GM19023 (cell line): ENCODE measurements at regions not wholly inside any gene's neighbourhood (a gene's known extent, or its start where the extent isn't known, plus 50 kb on each side); places are given as distances from the start of the nearest gene placed in this dataset.

Experiments
- ATAC-seq: cut with Tn5 transposase; IDR thresholded peaks from one replicate; pipeline ENCODE4 v1.9.1; 2021; ENCODE audit warnings: mild to moderate bottlenecking, moderate library complexity; ENCODE audit not compliant: unreplicated experiment

- no peak for ATAC-seq
Measured at GRCh38 chr13:34842466-34842865, 99.6 kb upstream of the NBEA start.

DNA sequence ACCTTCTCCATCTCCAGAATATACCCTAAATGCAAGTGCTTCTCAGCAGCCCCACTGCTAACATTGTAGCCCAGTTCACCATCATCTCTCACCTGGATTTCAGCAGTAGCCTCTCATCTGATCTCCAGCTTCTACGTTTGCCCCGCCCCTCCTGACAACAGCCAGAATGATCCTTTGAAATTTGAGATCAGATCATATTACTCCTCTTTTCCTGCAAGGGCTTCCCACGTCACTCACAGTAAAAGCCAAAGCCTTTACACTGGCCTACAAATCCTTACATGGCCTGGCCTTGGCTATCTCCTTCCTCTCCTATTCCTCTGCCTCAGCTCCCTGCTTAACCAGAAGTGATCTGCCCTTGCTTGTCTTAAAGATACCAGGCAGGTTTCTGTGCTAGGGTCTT is 94.3 kb upstream of the NBEA start:
- no peak for ATAC-seq

- no peak for ATAC-seq
Measured at GRCh38 chr13:34849406-34849805, 92.7 kb upstream of the NBEA start.

DNA sequence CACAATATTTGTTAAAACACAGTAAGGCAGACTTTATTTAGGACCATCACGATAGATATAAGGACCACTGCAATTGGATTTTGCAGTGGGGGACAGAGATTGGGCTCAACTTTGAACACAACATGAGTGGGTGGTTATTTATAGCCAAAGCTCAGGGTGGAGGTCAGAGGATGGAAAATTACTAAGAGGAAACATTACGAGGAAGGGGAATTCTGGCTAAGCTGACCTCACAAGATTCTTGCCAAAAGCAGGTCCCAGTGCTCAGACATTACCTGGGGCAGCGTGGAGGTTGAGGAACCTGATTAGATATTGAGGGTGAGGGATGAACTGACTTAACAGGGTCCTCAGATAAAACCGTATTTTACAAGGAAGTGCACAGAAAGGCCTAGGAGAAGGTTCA is 88.9 kb upstream of the NBEA start:
- ATAC-seq = no peak

DNA sequence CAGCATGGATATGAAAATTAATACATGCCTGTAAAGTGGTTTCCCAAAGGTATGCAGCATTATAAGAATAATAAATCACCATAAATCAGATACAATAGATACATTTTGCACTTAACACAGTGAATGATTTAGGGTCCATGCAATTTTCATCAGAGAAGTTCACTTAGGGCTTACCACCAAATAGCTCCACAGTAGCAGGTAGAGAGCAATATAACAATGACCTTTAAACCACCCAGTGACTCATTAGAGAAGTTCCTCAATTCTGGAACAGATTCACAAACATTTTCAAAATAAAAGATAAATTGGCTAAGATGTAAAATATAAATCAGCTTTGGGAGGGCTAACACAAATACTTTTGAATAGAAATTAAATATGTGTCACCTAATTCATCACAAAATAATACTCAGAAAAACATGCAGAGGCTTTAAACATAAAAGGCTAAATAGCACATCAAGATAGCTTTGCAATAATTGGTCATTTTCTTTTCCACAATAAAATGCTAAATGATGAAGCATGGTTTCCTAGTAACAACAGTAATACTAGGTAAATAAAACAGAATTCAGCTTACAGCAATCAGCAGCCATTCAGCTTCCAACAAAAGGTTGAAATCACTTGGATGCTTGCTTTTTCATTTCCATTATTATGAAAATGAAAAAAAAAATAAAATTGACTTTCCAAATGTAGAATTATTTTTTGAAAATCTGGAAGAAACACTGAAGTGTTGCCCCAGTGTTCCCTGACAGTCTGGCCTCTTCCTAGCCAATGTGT is 84.3 kb upstream of the NBEA start:
- ATAC-seq = no peak

- ATAC-seq = no peak
Measured at GRCh38 chr13:34862311-34862710, 79.8 kb upstream of the NBEA start.

GRCh38 chr13:34862716-34863115 is 79.4 kb upstream of the NBEA start:
- no peak for ATAC-seq

GRCh38 chr13:34863360-34864135 is 78.5 kb upstream of the NBEA start:
- no peak for ATAC-seq

GRCh38 chr13:34864671-34865070 is 77.4 kb upstream of the NBEA start:
- no peak for ATAC-seq

GRCh38 chr13:34867590-34867989 is 74.5 kb upstream of the NBEA start:
- no peak for ATAC-seq

DNA sequence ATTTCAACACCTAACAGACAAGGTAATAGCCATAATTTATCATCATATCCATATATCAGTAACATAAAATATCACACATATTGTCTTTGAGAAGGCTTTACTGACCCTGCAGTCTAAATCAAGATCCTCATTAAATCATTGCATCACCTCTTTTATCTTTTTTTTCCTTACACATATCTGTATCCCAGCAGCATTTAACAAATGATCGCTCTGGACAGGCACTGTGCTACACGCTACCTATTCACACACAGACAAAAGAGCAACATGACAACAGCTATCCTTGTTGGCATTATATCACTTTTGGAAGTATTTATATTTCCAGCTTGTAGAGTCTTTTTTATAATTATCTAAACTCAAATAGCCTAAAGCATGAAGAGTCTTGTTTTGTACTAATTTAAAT is 73.3 kb upstream of the NBEA start:
- no peak for ATAC-seq

GRCh38 chr13:34869696-34870095 is 72.4 kb upstream of the NBEA start:
- no peak for ATAC-seq

DNA sequence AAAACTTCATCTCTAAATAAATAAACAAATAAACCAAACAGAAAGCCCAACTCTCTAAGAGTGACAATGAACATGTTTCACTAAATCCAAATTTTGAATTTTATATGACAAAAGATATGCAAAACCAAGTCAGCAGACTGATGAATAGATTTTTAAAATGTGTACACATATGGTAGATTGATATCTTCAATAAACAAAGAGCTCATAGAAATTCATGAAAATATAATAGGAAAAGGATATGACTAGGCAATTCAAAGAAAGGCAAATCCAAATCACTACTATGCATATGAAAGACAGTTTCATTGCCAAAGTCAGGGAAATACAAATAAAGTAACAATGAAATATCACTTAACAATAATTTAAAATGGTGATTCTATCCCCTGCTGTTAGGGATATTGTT is 63.7 kb upstream of the NBEA start:
- ATAC-seq = no peak

DNA sequence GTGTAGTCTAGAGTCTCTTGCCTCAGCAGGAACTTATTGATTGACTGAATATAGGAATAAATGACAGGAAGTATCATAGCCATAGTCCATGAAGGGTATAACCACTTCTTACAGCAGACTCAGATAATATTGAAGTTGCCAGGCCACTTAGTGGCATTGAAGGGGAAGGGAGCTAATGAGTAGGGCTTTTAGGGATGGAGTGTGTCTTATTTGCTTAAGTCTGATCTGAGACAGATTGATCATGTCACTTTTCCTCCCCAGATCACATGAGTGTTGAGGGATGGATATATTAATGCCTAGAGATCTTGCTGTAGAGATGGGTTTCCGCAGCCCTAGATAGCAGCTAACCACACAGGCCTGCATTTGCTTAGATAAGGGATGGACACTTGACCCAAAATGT is 62.2 kb upstream of the NBEA start:
- ATAC-seq = no peak

GRCh38 chr13:34881494-34881893 is 60.6 kb upstream of the NBEA start:
- ATAC-seq = no peak

GRCh38 chr13:34883396-34883795 is 58.7 kb upstream of the NBEA start:
- ATAC-seq = no peak

DNA sequence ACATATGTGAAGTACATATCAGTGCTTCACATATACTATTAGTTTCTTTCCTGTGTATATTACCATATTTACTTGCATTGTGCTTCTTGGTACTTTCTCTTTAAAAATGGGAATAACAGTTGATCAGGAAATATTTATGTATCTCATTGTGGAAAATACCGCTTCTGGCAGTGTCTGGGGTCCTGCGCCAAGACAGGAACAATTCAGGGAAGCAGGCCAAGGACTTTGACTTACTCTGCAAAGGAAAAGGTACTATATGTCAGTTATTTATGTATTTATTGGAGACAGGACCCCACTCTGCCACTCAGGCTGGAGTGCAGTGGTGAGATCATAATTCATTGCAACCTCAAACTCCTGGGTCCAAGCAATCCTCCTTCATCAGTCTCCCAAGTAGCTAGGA is 57.7 kb upstream of the NBEA start:
- no peak for ATAC-seq

GRCh38 chr13:34886121-34886875 is 55.8 kb upstream of the NBEA start:
- no peak for ATAC-seq

- ATAC-seq = no peak
Measured at GRCh38 chr13:34886987-34887386, 55.1 kb upstream of the NBEA start.
